Liver (tissue), 8 donors: ENCODE measurements at regions not wholly inside any gene's neighbourhood (a gene's known extent, or its start where the extent isn't known, plus 50 kb on each side); places are given as distances from the start of the nearest gene placed in this dataset.

Experiments
- DNase-seq: peaks from one replicate; pipeline ENCODE4 v3.0.0-alpha.2; 2017; ENCODE audit warnings: low spot score
- H3K27ac ChIP-seq, 2 donors: one replicate each; pipeline ENCODE4 v1.7.0; 2013; ENCODE audit warnings: inconsistent platforms in 2 of 2, low read length in 2 of 2, control low read depth in 1 of 2, low read depth in 1 of 2, mild to moderate bottlenecking in 1 of 2
- H3K27me3 ChIP-seq, 4 donors: one replicate each; pipeline versions ENCODE4 v1.6.1 to v1.7.0; 2013; ENCODE audit warnings: low read length in 3 of 4, inconsistent platforms in 1 of 4, mild to moderate bottlenecking in 1 of 4, moderate library complexity in 1 of 4; ENCODE audit not compliant: control insufficient read depth in 4 of 4, insufficient read depth in 4 of 4
- H3K36me3 ChIP-seq, 4 donors: one replicate each; pipeline versions ENCODE4 v1.6.1 to v1.7.0; 2013; ENCODE audit warnings: low read length in 3 of 4, mild to moderate bottlenecking in 3 of 4, low read depth in 1 of 4, moderate library complexity in 1 of 4; ENCODE audit not compliant: control insufficient read depth in 4 of 4, insufficient read depth in 3 of 4
- H3K4me1 ChIP-seq, 4 donors: one replicate each; pipeline versions ENCODE4 v1.6.1 to v1.7.0; 2013; ENCODE audit warnings: low read length in 3 of 4, mild to moderate bottlenecking in 3 of 4, moderate library complexity in 1 of 4; ENCODE audit not compliant: control insufficient read depth in 4 of 4, insufficient read depth in 4 of 4
- H3K4me3 ChIP-seq, 3 donors: one replicate each; pipeline versions ENCODE4 v1.6.1 to v1.7.0; 2013; ENCODE audit warnings: low read length in 3 of 3, control low read depth in 1 of 3, low read depth in 1 of 3, mild to moderate bottlenecking in 1 of 3
- H3K9ac ChIP-seq, 2 donors: one replicate each; pipeline ENCODE4 v1.7.0; 2013; ENCODE audit warnings: low read length in 2 of 2, mild to moderate bottlenecking in 2 of 2, moderate library complexity in 2 of 2, control low read depth in 1 of 2, low read depth in 1 of 2
- H3K9me3 ChIP-seq, 4 donors: one replicate each; pipeline versions ENCODE4 v1.6.1 to v1.7.0; 2013; ENCODE audit warnings: low read length in 3 of 4; ENCODE audit not compliant: control insufficient read depth in 4 of 4
- ATF3 ChIP-seq: IDR thresholded peaks from 2 replicates; pipeline ENCODE4 v1.6.1; 2016; ENCODE audit warnings: antibody characterized with exemption
- CTCF ChIP-seq: fragments of 150-350 bp; IDR thresholded peaks from 2 replicates; pipeline ENCODE4 v1.5.1; 2017; ENCODE audit warnings: improper control_type of control experiment, low read depth, low read length; ENCODE audit not compliant: missing input control
- EGR1 ChIP-seq, 2 donors: IDR thresholded peaks; 2 replicates each; pipeline ENCODE4 v1.6.1; 2016 to 2018; ENCODE audit warnings: antibody characterized with exemption in 2 of 2, low read depth in 2 of 2
- FOXA1 ChIP-seq: IDR thresholded peaks from 2 replicates; pipeline ENCODE4 v1.6.1; 2016; ENCODE audit warnings: antibody characterized with exemption
- FOXA2 ChIP-seq: IDR thresholded peaks from 2 replicates; pipeline ENCODE4 v1.6.1; 2016; ENCODE audit warnings: antibody characterized with exemption
- GABPA ChIP-seq, 2 donors: IDR thresholded peaks in 1 of 2; conservative IDR thresholded peaks in 1 of 2; 2 replicates each; pipeline ENCODE4 v1.6.1; 2016; ENCODE audit warnings: antibody characterized with exemption in 2 of 2, mild to moderate bottlenecking in 1 of 2, moderate library complexity in 1 of 2
- HNF4A ChIP-seq, 2 donors: conservative IDR thresholded peaks; 2 replicates each; pipeline ENCODE4 v1.6.1; 2016; ENCODE audit warnings: antibody characterized with exemption in 2 of 2, mild to moderate bottlenecking in 2 of 2
- HNF4G ChIP-seq: IDR thresholded peaks from 2 replicates; pipeline ENCODE4 v1.6.1; 2016; ENCODE audit warnings: antibody characterized with exemption
- JUND ChIP-seq, 2 donors: IDR thresholded peaks; 2 replicates each; pipeline ENCODE4 v1.6.1; 2016; ENCODE audit warnings: antibody characterized with exemption in 2 of 2
- NR2F2 ChIP-seq: IDR thresholded peaks from 2 replicates; pipeline ENCODE4 v1.6.1; 2016; ENCODE audit warnings: antibody characterized with exemption
- RAD21 ChIP-seq, 2 donors: IDR thresholded peaks; 2 replicates each; pipeline ENCODE4 v1.6.1; 2016; ENCODE audit warnings: antibody characterized with exemption in 2 of 2, mild to moderate bottlenecking in 2 of 2
- RXRA ChIP-seq, 2 donors: IDR thresholded peaks; 2 replicates each; pipeline ENCODE4 v1.6.1; 2017 to 2018; ENCODE audit warnings: antibody characterized with exemption in 2 of 2, mild to moderate bottlenecking in 1 of 2
- TAF1 ChIP-seq: conservative IDR thresholded peaks from 2 replicates; pipeline ENCODE4 v1.6.1; 2016; ENCODE audit warnings: antibody characterized with exemption, mild to moderate bottlenecking
- YY1 ChIP-seq: IDR thresholded peaks from 2 replicates; pipeline ENCODE4 v1.6.1; 2016; ENCODE audit warnings: antibody characterized with exemption, mild to moderate bottlenecking
- WGBS: extraction: QIAGEN DNeasy Blood & Tissue Kit; methylation state at CpG from one replicate; pipeline ENCODE4 v1.1.7; 2013; 5-methylcytosine and 5-hydroxymethylcytosine counted together
- TF ChIP-seq, protein P1 (sequence below): IDR thresholded peaks from 2 replicates; pipeline ENCODE4 v1.6.1; 2016; ENCODE audit warnings: antibody characterized with exemption
- TF ChIP-seq, protein P2 (sequence below): IDR thresholded peaks from 2 replicates; pipeline ENCODE4 v1.6.1; 2016; ENCODE audit warnings: antibody characterized with exemption
- donor health status: healthy.
- donor health status: healthy.
- donor health status: healthy.
- donor health status: healthy.
- donor health status: healthy.

DNA sequence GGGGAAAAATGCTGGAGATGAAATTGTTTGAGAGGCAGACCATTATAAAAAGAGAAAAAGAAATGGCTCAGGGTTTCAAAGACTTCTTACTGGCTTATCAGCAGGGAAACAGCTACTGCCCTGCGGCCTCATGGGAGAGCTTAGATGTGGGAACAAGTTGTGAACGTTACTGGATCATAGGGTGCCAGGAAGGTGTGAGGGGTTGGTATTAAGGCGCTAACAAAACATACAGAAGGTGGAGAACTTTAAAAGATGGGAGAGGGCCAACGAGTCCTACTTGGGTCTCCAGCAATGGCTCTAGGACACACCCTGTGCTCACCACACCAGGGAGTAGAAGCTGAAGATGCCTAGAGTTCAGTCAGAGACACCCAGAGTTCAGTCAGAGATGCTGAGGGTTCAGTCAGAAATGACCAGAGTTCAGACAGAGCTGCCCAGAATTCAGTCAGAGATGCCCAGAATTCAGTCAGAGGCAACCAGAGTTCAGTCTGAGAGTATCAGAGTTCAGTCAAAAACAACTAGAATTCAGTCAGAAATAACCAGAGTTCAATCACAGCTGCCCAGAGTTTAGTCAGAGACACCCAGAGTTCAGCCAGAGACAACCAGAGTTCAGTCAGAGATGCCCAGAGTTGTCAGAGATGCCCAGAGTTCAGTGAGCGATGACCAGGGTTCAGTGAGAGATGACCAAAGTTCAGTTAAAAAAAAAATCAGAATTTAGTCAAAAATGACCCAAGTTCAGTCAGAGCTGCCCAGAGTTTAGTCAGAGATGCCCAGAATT is 1103.6 kb downstream of the BCL11B start:
- TF ChIP-seq EGR1 (IDR thresholded peaks at IDR 0.05; ENCODE audit: low read depth in 2 of 2) = no peak
- TF ChIP-seq RAD21 (IDR thresholded peaks at IDR 0.05) = no peak
- TF ChIP-seq FOXA2 = no peak
- Histone ChIP-seq H3K36me3 (no peaks in the 10 kb centered on the region), H3K9ac (no peak overlapping the region), H3K27ac (no peak overlapping the region), H3K27me3 (peaks cover 0 to 4% (median 0%) of the 10 kb centered on the region in 4 donors), H3K9me3 (no peaks in the 10 kb centered on the region), H3K4me1 (no peaks in the 10 kb centered on the region), H3K4me3 (no peak overlapping the region)
- 81% methylated on average over 5 of the region's 5 CpGs for WGBS
- no peak for DNase-seq

GRCh38 chr14:98169170-98169587 is 1102.8 kb downstream of the BCL11B start:
- Histone ChIP-seq H3K9ac (no peak overlapping the region), H3K4me1 (no peaks in the 10 kb centered on the region), H3K27me3 (peaks cover 0 to 4% (median 0%) of the 10 kb centered on the region in 4 donors), H3K27ac (no peak overlapping the region), H3K36me3 (no peaks in the 10 kb centered on the region), H3K4me3 (no peak overlapping the region), H3K9me3 (no peaks in the 10 kb centered on the region)
- TF ChIP-seq GABPA (IDR thresholded peaks at IDR 0.05 in 1 of 2, conservative IDR thresholded peaks at IDR 0.05 in 1 of 2) = no peak
- TF ChIP-seq, protein P1, sequence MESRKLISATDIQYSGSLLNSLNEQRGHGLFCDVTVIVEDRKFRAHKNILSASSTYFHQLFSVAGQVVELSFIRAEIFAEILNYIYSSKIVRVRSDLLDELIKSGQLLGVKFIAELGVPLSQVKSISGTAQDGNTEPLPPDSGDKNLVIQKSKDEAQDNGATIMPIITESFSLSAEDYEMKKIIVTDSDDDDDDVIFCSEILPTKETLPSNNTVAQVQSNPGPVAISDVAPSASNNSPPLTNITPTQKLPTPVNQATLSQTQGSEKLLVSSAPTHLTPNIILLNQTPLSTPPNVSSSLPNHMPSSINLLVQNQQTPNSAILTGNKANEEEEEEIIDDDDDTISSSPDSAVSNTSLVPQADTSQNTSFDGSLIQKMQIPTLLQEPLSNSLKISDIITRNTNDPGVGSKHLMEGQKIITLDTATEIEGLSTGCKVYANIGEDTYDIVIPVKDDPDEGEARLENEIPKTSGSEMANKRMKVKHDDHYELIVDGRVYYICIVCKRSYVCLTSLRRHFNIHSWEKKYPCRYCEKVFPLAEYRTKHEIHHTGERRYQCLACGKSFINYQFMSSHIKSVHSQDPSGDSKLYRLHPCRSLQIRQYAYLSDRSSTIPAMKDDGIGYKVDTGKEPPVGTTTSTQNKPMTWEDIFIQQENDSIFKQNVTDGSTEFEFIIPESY = no peak
- TF ChIP-seq ATF3 = no peak
- no peak for TF ChIP-seq RAD21 (IDR thresholded peaks at IDR 0.05)
- TF ChIP-seq YY1 = no peak
- TF ChIP-seq TAF1 = no peak
- DNase-seq = no peak

DNA sequence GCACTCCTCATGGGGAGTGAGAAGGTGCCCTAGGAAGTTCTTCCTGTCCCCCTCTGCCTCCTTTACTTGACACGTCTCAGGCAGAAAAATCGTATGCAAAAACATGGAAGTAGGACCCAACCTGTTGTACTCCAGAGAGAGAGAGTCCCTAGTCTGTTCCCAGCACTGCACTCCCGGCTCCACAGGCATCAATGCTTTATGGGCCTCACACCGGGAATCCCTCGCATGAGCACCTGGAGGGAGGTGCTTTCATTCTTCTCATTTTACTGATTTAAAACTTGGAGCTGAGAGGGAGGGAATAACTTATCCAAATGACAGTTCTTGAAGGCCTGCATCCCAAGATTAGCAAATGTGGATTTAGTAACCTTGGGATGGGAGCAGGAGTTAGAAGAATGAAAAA is 1101.4 kb downstream of the BCL11B start:
- 70% methylated on average over 5 of the region's 5 CpGs for WGBS

More for the DNA sequence above, 1101.4 kb downstream of the BCL11B start:
- no peak for TF ChIP-seq FOXA1
- no peak for TF ChIP-seq GABPA (IDR thresholded peaks at IDR 0.05 in 1 of 2, conservative IDR thresholded peaks at IDR 0.05 in 1 of 2)
- TF ChIP-seq CTCF = no peak
- TF ChIP-seq NR2F2 = no peak
- TF ChIP-seq JUND (IDR thresholded peaks at IDR 0.05) = no peak
- no peak for TF ChIP-seq HNF4A (conservative IDR thresholded peaks at IDR 0.05)
- no peak for TF ChIP-seq HNF4G
- TF ChIP-seq, protein P2, sequence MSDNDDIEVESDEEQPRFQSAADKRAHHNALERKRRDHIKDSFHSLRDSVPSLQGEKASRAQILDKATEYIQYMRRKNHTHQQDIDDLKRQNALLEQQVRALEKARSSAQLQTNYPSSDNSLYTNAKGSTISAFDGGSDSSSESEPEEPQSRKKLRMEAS = no peak
- no peak for TF ChIP-seq RAD21 (IDR thresholded peaks at IDR 0.05)
- TF ChIP-seq TAF1 = no peak
- TF ChIP-seq RXRA (IDR thresholded peaks at IDR 0.05) = no peak
- TF ChIP-seq EGR1 (IDR thresholded peaks at IDR 0.05; ENCODE audit: low read depth in 2 of 2) = no peak
- Histone ChIP-seq H3K4me1 (no peaks in the 10 kb centered on the region), H3K9me3 (no peaks in the 10 kb centered on the region), H3K27me3 (no peaks in the 10 kb centered on the region), H3K9ac (no peak overlapping the region), H3K4me3 (no peak overlapping the region), H3K36me3 (no peaks in the 10 kb centered on the region), H3K27ac (no peak overlapping the region)
- DNase-seq = no peak
